ENCODE measurements at regions not wholly inside any gene's neighbourhood (a gene's known extent, or its start where the extent isn't known, plus 50 kb on each side); places are given as distances from the start of the nearest gene placed in this dataset.

DNA sequence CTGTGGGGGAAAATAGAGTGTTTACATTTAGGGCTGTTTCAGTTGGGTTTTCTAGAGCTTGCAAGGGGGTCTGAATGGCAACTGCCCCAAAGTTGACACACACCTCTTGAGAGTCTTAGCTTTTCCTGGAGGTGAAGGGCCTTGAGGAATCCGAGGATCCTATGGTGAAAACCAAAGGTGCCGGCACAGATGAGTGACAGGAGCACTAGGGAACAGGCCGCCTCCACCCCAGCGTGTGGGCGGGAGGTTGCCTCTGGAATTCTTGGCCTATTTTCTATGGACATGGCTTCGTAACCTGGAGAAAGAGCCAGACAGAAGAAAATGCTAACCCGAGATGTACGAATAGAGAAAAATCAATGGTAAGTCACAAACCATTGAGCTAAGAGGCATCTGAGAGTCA is 283.2 kb upstream of the FOXQ1 start:
- H3K9me3 ChIP-seq (ENCODE audit: control insufficient read depth in 1 of 2, low read length in 2 of 2), result no peaks in the 10 kb centered on the region
- no peak overlapping the region for H3K4me3 ChIP-seq (ENCODE audit: low read depth in 1 of 2, low read length in 2 of 2)
- H3K27me3 ChIP-seq (ENCODE audit: low read depth, low read length), result no peaks in the 10 kb centered on the region
- H3K27ac ChIP-seq (ENCODE audit: low read length), result no peak overlapping the region
- H3K4me1 ChIP-seq (ENCODE audit: control insufficient read depth in 1 of 2, insufficient read depth in 2 of 2, low read length in 2 of 2), result no peaks in the 10 kb centered on the region
- no peaks in the 10 kb centered on the region for H3K36me3 ChIP-seq (ENCODE audit: control insufficient read depth in 1 of 2, insufficient read depth in 2 of 2, low read length in 2 of 2)

DNA sequence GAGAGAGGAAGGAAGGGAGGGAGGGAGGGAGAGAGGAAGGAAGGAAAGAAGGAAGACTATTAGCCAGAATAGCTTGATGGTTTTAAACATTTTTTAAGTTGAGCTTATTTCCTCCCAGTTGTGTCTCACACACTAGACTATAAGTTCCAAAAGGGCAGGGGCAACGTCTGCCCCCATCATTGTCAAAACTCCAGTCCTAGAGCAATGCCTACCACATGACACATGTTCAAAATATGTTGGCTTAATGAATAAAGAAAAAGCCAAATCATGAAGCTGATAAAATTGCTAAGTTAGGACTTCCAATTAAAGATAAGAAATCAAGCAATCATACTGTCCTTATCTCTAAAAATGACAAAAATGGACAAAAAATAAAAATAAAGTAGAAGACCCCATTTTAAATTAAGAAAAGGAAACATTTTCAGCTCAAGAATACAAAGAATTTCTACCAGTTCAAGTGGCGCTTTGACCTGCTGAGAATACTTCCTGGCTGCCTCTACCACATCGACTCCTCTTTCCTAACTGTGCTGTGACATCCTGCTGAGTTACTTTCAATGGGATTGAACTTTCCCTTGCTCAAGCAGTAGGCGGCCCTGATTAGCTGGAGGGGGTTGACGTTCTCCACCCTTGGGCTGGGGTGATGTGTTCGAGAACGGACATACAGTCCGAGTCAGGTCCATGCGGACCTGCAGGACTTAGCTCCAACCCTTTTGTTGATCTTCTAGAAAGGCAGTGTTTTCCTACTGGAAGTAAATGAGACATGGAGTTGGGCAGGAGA is 283.9 kb upstream of the FOXQ1 start:
- Histone ChIP-seq H3K9me3 (ENCODE audit: control insufficient read depth in 1 of 2, low read length in 2 of 2) (no peaks in the 10 kb centered on the region), H3K36me3 (ENCODE audit: control insufficient read depth in 1 of 2, insufficient read depth in 2 of 2, low read length in 2 of 2) (no peaks in the 10 kb centered on the region), H3K4me3 (ENCODE audit: low read depth in 1 of 2, low read length in 2 of 2) (no peak overlapping the region), H3K27ac (ENCODE audit: low read length) (no peak overlapping the region), H3K4me1 (ENCODE audit: control insufficient read depth in 1 of 2, insufficient read depth in 2 of 2, low read length in 2 of 2) (no peaks in the 10 kb centered on the region), H3K27me3 (ENCODE audit: low read depth, low read length) (no peaks in the 10 kb centered on the region)

DNA sequence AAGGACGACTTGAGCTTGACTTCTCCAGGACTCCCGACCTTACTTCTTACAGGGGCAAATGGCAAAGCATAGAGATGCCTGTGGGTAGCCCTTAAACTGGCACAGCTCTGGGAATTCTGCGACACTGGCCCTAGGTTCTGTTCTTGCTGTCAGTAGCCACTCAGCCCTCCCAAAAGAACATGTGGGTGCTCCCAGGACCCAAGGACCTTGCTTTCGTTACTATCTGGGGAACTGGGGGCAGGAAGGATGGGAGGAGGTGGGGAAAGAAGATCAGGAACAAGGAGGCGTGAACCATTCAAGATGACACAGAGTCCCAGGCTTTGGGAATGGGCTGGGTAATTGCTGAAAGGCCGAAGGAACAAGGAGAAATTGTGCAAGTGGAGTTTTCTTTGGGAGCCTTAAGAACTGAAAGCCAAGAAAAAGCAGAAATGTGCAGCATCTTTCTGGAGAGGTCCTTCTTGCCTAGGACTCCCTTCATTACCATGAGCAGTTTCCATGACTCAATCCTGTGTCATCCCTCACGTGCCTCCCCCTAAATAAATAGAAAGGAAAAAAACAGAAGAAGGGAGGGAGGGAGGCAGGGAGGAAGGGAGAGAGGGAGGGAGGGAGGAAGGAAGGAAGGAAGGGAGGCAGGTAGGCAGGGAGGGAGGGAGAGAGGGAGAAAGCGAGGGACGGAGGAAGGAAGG is 284.6 kb upstream of the FOXQ1 start:
- H3K36me3 ChIP-seq (ENCODE audit: control insufficient read depth in 1 of 2, insufficient read depth in 2 of 2, low read length in 2 of 2), result no peaks in the 10 kb centered on the region
- H3K4me3 ChIP-seq (ENCODE audit: low read depth in 1 of 2, low read length in 2 of 2), result no peak overlapping the region
- H3K27me3 ChIP-seq (ENCODE audit: low read depth, low read length), result no peaks in the 10 kb centered on the region
- no peaks in the 10 kb centered on the region for H3K9me3 ChIP-seq (ENCODE audit: control insufficient read depth in 1 of 2, low read length in 2 of 2)
- no peak overlapping the region for H3K27ac ChIP-seq (ENCODE audit: low read length)
- H3K4me1 ChIP-seq (ENCODE audit: control insufficient read depth in 1 of 2, insufficient read depth in 2 of 2, low read length in 2 of 2), result no peaks in the 10 kb centered on the region

DNA sequence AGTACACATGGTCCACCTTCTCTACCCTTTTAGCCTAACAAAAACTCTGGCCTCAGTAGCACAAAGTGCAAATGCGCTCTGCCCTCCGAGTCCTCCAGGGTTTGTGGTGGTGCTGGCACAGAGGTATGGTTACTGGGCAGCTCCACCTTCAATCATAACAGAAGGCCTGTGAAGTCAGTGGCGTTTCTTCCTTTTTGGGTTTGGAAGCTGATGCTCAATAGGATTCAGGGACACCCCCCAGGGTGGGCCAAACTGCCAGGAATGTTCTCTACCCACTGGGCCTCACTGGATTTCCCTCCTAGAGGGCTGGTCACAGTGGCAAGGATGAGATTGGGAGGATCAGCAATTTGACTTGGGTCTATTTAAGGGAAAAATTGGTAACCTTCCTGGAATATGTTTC is 286.1 kb upstream of the FOXQ1 start:
- no peak overlapping the region for H3K4me3 ChIP-seq (ENCODE audit: low read depth in 1 of 2, low read length in 2 of 2)
- no peaks in the 10 kb centered on the region for H3K27me3 ChIP-seq (ENCODE audit: low read depth, low read length)
- no peaks in the 10 kb centered on the region for H3K36me3 ChIP-seq (ENCODE audit: control insufficient read depth in 1 of 2, insufficient read depth in 2 of 2, low read length in 2 of 2)
- no peak overlapping the region for H3K27ac ChIP-seq (ENCODE audit: low read length)
- no peaks in the 10 kb centered on the region for H3K9me3 ChIP-seq (ENCODE audit: control insufficient read depth in 1 of 2, low read length in 2 of 2)
- H3K4me1 ChIP-seq (ENCODE audit: control insufficient read depth in 1 of 2, insufficient read depth in 2 of 2, low read length in 2 of 2), result no peaks in the 10 kb centered on the region

DNA sequence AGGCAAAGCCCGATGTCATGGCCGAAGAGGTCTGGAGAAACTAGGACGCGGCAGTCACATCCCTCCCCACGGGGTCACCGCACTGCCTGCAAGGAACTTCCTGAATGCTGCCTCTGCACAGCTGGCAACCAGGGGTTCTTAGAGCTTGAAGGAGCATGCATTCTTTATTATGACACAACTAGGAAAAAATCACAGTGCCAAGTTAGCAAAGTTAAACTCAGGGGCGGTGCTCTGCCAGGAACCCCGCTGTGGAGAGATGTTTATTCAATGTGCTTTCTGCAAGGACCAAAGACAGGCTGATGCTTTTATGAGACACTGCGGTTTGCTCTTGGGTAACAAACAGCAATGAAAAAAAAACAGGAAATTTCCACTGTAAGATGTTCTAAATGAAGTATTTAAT is 287.3 kb upstream of the FOXQ1 start:
- Histone ChIP-seq H3K4me1 (ENCODE audit: control insufficient read depth in 1 of 2, insufficient read depth in 2 of 2, low read length in 2 of 2) (no peaks in the 10 kb centered on the region), H3K4me3 (ENCODE audit: low read depth in 1 of 2, low read length in 2 of 2) (no peak overlapping the region), H3K27ac (ENCODE audit: low read length) (no peak overlapping the region), H3K36me3 (ENCODE audit: control insufficient read depth in 1 of 2, insufficient read depth in 2 of 2, low read length in 2 of 2) (no peaks in the 10 kb centered on the region), H3K9me3 (ENCODE audit: control insufficient read depth in 1 of 2, low read length in 2 of 2) (no peaks in the 10 kb centered on the region), H3K27me3 (ENCODE audit: low read depth, low read length) (no peaks in the 10 kb centered on the region)

DNA sequence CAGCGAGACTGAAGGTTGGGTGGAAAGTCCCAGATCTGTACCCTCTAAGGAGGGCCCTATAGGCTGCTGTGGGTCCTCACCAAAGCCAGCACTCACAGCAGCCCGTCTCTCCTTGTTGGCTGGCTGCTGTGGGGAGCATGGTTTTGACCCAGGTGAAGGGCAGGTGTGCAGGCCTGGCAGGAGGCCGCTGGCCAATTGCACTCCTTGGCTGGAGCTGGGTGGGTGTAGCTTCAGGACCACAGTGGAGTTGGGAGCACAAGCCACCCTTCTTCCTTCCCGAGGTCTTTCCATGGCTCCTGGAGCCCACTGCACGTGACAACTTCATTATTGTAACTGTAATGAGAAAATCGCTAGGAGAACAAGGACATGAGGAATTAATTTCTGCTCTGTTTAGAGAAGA is 287.7 kb upstream of the FOXQ1 start:
- Histone ChIP-seq H3K4me3 (ENCODE audit: low read depth in 1 of 2, low read length in 2 of 2) (no peak overlapping the region), H3K27ac (ENCODE audit: low read length) (no peak overlapping the region)

DNA sequence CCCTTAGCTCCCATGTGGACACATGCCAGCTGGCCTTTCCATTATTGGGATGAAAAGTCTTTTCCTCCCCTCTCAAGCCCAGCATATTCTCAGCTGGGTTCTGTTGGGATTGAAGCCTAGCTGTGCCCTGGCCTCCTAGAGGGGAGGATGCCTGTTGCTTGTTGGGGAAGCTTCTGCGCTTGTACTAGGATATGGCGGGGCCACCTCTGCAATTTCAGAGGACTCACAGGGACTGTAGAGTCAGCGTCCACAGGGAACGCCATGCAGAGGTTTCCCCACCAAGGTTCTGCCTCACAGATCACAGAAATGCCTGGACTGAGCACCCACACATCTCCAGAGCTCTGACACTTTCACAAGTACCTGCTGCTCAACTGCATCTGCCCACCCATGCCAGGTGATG is 288.7 kb upstream of the FOXQ1 start:
- H3K27ac ChIP-seq (ENCODE audit: low read length), result no peak overlapping the region
- no peaks in the 10 kb centered on the region for H3K27me3 ChIP-seq (ENCODE audit: low read depth, low read length)
- H3K36me3 ChIP-seq (ENCODE audit: control insufficient read depth in 1 of 2, insufficient read depth in 2 of 2, low read length in 2 of 2), result no peaks in the 10 kb centered on the region
- H3K9me3 ChIP-seq (ENCODE audit: control insufficient read depth in 1 of 2, low read length in 2 of 2), result no peaks in the 10 kb centered on the region
- H3K4me1 ChIP-seq (ENCODE audit: control insufficient read depth in 1 of 2, insufficient read depth in 2 of 2, low read length in 2 of 2), result no peaks in the 10 kb centered on the region
- no peak overlapping the region for H3K4me3 ChIP-seq (ENCODE audit: low read depth in 1 of 2, low read length in 2 of 2)

More for the DNA sequence above, 287.7 kb upstream of the FOXQ1 start:
- H3K4me1 ChIP-seq (ENCODE audit: control insufficient read depth in 1 of 2, insufficient read depth in 2 of 2, low read length in 2 of 2), result no peaks in the 10 kb centered on the region
- no peaks in the 10 kb centered on the region for H3K9me3 ChIP-seq (ENCODE audit: control insufficient read depth in 1 of 2, low read length in 2 of 2)
- no peaks in the 10 kb centered on the region for H3K36me3 ChIP-seq (ENCODE audit: control insufficient read depth in 1 of 2, insufficient read depth in 2 of 2, low read length in 2 of 2)
- no peaks in the 10 kb centered on the region for H3K27me3 ChIP-seq (ENCODE audit: low read depth, low read length)

DNA sequence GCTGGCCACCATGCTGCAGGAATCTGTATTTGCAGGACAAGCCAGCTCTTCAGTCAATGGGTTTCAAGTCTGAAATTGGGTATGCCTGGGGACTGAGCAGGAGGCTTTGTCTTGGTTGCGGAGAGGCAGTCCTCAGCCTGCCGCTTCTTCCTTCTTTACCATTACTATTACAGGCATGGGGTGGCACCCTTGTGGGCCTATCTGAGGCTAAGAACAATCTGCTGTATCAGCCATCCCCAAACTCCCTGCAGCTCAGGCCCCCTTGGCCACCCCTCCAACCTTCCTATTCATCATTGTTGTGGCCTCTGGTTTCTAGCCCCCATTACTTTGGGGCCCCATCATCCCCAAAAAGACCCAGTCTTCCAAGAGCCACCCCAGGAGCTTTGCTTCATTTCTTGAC is 289.2 kb upstream of the FOXQ1 start:
- Histone ChIP-seq H3K9me3 (ENCODE audit: control insufficient read depth in 1 of 2, low read length in 2 of 2) (no peaks in the 10 kb centered on the region), H3K36me3 (ENCODE audit: control insufficient read depth in 1 of 2, insufficient read depth in 2 of 2, low read length in 2 of 2) (no peaks in the 10 kb centered on the region), H3K4me3 (ENCODE audit: low read depth in 1 of 2, low read length in 2 of 2) (no peak overlapping the region), H3K27ac (ENCODE audit: low read length) (no peak overlapping the region), H3K27me3 (ENCODE audit: low read depth, low read length) (no peaks in the 10 kb centered on the region), H3K4me1 (ENCODE audit: control insufficient read depth in 1 of 2, insufficient read depth in 2 of 2, low read length in 2 of 2) (no peaks in the 10 kb centered on the region)

DNA sequence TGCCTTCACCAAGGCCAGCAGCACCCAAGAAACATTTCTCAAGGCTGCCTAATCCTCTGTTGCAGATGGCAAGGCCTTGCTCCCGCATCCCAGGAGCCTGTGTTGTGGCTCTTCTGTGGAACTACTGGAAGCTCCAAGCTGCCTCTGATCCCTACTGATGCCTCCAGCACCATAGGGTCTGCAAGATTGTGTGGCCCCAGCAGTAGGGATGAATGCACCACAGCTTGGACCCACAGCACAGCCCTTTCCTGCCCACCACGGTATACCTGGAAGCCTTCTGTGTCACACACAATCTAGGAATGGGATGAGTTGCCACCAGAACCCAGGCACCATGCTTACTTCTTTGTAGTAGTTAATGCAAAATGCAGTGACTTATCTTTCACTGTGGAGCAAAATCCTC is 291.1 kb upstream of the FOXQ1 start:
- Histone ChIP-seq H3K27ac (ENCODE audit: low read length) (no peak overlapping the region), H3K4me3 (ENCODE audit: low read depth in 1 of 2, low read length in 2 of 2) (no peak overlapping the region), H3K9me3 (ENCODE audit: control insufficient read depth in 1 of 2, low read length in 2 of 2) (no peaks in the 10 kb centered on the region), H3K27me3 (ENCODE audit: low read depth, low read length) (no peaks in the 10 kb centered on the region), H3K4me1 (ENCODE audit: control insufficient read depth in 1 of 2, insufficient read depth in 2 of 2, low read length in 2 of 2) (no peaks in the 10 kb centered on the region), H3K36me3 (ENCODE audit: control insufficient read depth in 1 of 2, insufficient read depth in 2 of 2, low read length in 2 of 2) (no peaks in the 10 kb centered on the region)

DNA sequence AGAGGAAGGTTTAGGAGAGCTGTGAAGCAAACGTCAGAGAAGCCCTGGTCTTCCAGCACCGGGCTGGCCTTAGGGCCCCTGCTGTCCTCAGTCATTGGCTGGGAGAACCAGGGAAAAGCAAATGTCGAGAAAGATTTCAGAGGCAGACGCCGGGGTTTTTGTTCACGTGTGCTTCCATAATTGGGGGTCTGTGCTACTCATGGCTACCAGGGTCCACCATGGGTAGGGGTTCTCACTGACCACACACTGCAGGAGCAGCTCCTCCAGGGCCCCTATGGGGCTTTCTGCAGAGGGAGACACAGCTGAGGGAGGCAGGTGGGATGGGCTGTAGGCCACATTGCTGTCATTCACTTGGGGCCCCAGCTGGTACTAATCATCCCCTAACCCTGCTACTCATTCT is 291.8 kb upstream of the FOXQ1 start:
- H3K4me1 ChIP-seq (ENCODE audit: control insufficient read depth in 1 of 2, insufficient read depth in 2 of 2, low read length in 2 of 2), result no peaks in the 10 kb centered on the region
- no peaks in the 10 kb centered on the region for H3K36me3 ChIP-seq (ENCODE audit: control insufficient read depth in 1 of 2, insufficient read depth in 2 of 2, low read length in 2 of 2)
- no peaks in the 10 kb centered on the region for H3K9me3 ChIP-seq (ENCODE audit: control insufficient read depth in 1 of 2, low read length in 2 of 2)
- H3K27me3 ChIP-seq (ENCODE audit: low read depth, low read length), result no peaks in the 10 kb centered on the region
- no peak overlapping the region for H3K27ac ChIP-seq (ENCODE audit: low read length)
- no peak overlapping the region for H3K4me3 ChIP-seq (ENCODE audit: low read depth in 1 of 2, low read length in 2 of 2)

DNA sequence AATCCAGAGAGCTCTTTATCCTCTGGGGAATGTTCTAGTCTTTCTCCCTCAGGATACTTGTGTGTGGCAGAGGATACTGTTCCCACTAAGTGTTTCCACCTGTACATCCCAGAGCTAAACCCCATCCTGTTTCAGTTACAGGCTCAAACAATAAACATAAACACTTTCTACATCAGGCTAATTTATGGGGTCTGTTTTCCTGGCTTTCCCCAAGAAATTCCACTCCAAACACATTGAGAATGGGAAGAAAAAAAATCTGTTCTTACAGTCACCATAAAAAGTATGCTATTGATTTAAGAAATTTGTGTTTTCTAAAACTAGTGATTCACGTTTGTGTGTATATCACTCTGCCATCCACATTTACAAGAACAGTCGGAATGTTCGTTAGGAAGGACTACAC is 293.9 kb upstream of the FOXQ1 start:
- Histone ChIP-seq H3K9me3 (ENCODE audit: control insufficient read depth in 1 of 2, low read length in 2 of 2) (no peaks in the 10 kb centered on the region), H3K4me1 (ENCODE audit: control insufficient read depth in 1 of 2, insufficient read depth in 2 of 2, low read length in 2 of 2) (no peaks in the 10 kb centered on the region), H3K4me3 (ENCODE audit: low read depth in 1 of 2, low read length in 2 of 2) (no peak overlapping the region), H3K27me3 (ENCODE audit: low read depth, low read length) (no peaks in the 10 kb centered on the region), H3K27ac (ENCODE audit: low read length) (no peak overlapping the region), H3K36me3 (ENCODE audit: control insufficient read depth in 1 of 2, insufficient read depth in 2 of 2, low read length in 2 of 2) (no peaks in the 10 kb centered on the region)

Measured in muscle layer of duodenum (tissue), 2 donors.